HG02798 (cell line): ENCODE measurements at regions not wholly inside any gene's neighbourhood (a gene's known extent, or its start where the extent isn't known, plus 50 kb on each side); places are given as distances from the start of the nearest gene placed in this dataset.
"Not testable (repeated sequence)": the region's sequence is repeated elsewhere in the genome, so short reads cannot be mapped to it uniquely, and the experiment has no call there.

Experiments used
- ATAC-seq: cut with Tn5 transposase; IDR thresholded peaks from one replicate; pipeline ENCODE4 v1.9.1; 2021; ENCODE audit warnings: mild to moderate bottlenecking; ENCODE audit not compliant: unreplicated experiment, poor library complexity

DNA sequence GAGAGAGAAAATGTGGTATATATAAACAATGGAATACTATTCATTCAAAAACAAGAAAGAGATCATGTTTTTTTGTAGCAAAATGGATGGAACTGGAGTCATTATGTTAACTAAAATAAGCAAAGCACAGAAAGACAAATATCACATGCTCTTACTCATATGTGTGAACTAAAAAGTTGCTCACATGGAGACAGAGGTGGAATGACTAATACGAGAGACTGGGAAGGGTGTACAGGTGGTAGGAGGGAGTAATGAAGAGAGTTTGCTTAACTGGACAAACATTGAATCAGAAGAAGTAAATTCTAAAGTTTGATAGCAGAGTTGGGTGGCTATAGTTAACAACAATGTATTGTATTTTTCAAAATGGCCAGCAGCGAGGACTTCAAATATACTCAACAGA lies 1080.7 kb upstream of the CHAC2 start:
- ATAC-seq, result no peak

DNA sequence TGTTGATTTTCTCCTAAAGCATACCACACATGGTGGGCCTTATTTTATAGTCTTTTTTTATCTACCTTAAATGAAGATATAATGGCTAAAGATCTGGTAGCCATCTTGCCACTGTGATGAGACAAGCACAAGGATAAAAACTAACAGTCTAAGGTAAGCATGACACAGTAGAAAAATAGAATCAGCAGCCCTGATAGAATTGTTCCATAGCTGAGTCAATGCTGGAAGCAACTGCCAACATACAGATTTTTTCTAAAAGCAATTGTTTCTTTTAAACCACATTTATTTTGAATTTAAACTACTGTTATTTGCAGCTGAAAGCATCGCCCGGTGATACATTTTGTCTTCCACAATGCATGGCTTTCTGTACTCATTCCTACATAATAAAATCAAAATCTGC lies 1091.5 kb upstream of the CHAC2 start:
- no peak for ATAC-seq

GRCh38 chr2:52668724-52669123 lies 1098.9 kb upstream of the CHAC2 start:
- no peak for ATAC-seq

GRCh38 chr2:52659546-52659945 lies 1108.1 kb upstream of the CHAC2 start:
- no peak for ATAC-seq

DNA sequence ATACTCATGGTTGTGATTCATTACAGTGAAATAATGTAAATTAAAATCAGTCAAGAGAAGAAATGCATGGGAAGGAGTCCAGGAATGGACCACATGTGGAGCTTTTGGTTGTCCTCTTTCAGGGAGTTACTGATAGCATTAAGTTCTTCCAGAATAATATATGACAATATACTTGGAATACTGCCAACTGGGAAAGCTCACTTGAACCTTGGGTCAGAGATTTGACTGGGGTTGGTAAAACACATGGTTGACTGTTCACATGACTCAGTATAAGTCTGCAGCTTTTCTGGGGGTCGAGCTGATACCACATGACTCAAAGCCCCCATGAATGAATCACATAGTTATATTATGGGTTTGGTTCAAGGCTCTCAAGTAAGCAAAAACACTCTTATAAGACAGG lies 1109.0 kb upstream of the CHAC2 start:
- ATAC-seq, result no peak

DNA sequence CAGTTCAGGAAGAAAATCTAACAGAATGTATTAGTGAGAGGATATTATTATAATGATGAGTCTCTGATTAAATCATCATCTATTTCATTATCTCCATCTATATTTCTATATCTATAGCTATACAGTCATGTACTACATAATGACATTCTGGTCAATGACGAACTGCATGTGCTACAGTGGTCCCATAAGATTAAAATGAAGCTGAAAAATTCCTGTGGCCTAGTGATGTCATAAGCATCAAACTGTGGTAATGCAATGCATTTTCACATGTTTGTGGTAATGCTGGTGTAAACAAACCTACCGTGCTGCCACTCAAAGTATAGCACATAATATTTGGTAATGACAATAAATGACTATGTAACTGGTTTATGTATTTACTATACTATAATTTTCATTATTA lies 1127.9 kb upstream of the CHAC2 start:
- no peak for ATAC-seq

GRCh38 chr2:52632543-52632942 lies 1135.1 kb upstream of the CHAC2 start:
- no peak for ATAC-seq

- ATAC-seq, result no peak
These were observed 1137.7 kb upstream of the CHAC2 start for GRCh38 chr2:52629944-52630343.

DNA sequence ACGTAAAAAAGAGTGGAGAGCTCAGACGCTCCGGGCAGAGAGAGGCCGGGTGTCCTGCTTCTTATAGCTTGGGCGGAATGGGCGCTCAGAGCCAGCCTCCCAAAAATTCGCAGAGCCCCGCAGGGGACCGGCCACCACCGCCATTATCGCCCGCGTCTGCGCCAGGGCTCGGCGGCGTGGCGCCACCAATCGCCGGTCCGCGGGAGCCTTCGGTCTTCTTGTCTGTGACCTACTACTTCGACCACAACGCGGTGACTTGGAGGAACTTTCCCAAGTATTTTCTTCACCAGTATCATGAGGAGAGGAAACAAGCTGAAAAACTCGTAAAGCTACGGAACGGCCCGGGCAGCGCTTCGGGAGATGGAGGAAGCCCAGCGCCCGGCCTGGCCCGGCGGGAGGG lies 1138.1 kb upstream of the CHAC2 start:
- ATAC-seq, result no peak

DNA sequence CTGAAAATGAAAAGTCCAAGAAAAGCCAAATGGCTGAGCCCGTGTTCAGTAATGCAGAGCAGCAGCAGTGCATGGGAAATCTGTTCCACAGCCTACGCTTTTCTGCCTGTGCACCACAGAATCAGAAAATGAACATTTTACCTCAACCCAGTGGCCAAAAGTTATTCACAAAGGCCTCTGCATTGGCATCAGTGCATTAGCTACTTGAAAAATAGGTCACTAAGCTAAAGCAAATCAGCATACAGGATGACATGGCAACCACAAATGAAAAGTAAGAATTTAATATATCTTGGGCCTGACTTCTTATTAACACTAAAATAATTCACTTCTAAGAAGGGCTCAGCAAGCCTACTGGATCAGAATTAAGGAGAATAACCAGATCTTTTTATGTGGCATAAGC lies 1145.3 kb upstream of the CHAC2 start:
- no peak for ATAC-seq

DNA sequence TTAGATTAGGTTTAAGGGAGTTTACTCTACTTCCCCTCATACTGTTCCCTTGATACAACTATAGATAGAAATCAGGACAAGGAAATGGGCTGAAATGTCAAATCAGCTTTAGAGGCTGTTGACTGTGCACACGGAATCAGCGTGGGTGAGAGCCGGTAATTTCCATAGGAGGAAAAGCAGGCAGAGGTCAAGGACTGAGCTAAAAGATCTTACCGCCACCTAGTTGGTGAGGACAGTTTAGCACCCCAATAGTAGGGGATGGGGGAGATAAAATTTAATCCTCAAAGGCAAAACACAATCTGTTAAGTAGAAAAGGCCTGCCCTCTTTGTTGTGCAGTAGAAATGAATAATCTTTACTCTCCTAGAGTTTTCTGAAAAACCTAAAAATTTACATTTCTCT lies 1154.5 kb upstream of the CHAC2 start:
- ATAC-seq, result no peak

- ATAC-seq, result no peak
These were observed 1155.8 kb upstream of the CHAC2 start for GRCh38 chr2:52611759-52612158.

GRCh38 chr2:52608030-52608429 lies 1159.6 kb upstream of the CHAC2 start:
- ATAC-seq, result no peak

- no peak for ATAC-seq
These were observed 1170.3 kb upstream of the CHAC2 start for GRCh38 chr2:52597346-52597745.

DNA sequence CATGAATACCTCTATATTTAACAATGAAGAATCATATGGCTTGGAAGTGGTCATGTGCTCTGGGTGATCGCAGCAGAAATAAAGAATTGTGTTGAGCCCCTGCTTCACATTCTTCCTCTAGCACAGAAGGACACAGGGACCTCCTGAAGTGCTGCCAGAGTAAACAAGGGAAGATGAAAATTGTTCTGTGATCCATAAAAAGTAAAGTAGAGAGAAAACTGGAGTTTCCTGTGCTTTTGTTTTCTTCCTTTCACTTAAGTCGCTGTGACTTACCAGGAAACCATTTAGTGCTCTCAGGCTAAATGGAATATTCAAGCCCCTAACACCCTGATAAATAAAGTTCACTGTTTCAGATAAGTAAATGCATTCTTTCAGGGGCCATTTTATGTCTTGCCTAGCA lies 1173.6 kb upstream of the CHAC2 start:
- ATAC-seq, result no peak

DNA sequence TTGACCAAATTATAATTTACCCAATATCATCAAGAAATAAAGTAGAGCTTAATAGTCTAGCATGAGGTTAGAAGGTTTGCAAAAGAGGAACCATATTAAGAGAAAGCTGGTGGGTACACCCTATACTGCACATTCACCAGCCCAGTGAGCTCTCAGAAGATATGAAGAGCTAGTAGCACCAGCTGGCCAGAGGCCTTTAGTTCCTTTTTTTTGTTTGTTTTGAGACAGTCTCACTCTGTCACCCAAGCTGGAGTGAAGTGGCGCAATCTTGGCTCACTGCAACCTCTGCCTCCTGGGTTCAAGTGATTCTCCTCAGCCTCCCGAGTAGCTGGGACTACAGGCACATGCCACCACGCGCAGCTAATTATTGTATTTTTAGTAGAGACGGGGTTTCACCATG lies 1183.5 kb upstream of the CHAC2 start:
- ATAC-seq, result not testable (repeated sequence)

- no peak for ATAC-seq
These were observed 1195.1 kb upstream of the CHAC2 start for GRCh38 chr2:52572469-52572894.

DNA sequence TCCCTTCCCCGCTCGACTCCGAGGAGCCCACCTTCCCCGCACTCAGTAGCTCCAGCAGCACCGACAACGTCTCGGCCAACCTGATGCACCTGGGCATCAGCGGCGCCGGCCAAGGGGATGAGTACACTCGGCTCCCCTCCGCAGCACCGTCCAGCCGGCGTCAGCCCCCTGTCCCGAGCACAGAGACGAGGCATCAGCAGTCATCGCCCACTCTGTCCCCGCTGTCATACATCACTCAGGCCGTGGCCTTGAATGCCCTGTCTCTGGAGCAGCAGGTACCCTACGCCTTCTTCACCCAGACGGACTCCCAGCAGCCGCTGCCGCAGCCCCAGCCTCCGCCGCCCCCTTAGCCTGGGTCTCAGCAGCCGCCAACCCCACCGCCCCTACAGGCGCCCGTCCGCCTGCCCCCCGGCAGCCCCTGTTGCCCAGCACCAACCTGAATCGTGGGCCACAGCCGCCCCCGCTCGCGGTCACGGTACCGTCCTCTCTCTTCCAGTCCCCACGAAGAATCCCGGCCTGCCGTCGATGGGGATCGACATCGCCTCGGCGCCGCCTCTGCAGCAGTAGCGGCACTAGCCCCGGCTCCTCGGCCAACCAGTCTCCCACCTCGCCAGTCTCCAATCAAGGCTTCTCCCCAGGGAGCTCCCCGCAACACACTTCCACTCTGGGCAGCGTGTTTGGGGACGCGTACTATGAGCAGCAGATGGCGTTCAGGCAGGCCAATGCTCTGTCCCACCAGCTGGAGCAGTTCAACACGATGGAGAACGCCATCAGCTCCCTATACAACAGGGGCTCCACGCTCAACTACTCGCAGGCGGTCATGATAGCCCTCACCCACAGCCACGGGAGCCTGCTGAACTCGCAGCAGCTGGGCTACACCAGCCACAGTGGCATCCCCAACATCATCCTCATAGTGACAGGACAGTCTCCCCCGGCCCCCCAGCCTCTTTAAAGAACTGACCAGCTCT lies 1195.9 kb upstream of the CHAC2 start:
- no peak for ATAC-seq

- ATAC-seq, result no peak
These were observed 1196.9 kb upstream of the CHAC2 start for GRCh38 chr2:52570716-52571115.

- ATAC-seq, result no peak
These were observed 1204.5 kb upstream of the CHAC2 start for GRCh38 chr2:52563151-52563550.

GRCh38 chr2:52558265-52558664 lies 1209.3 kb upstream of the CHAC2 start:
- ATAC-seq, result no peak

GRCh38 chr2:52542297-52542696 lies 1225.3 kb upstream of the CHAC2 start:
- ATAC-seq, result no peak
